AG09309 (cell line): ENCODE measurements at regions not wholly inside any gene's neighbourhood (a gene's known extent, or its start where the extent isn't known, plus 50 kb on each side); places are given as distances from the start of the nearest gene placed in this dataset.
A peak's percentile ranks its signal among the peaks of the same experiment; 100 is the strongest.

Experiments used
- DNase-seq: peaks from one replicate; pipeline ENCODE4 v3.0.0-alpha.2; 2010; ENCODE audit warnings: low read depth
- H3K4me3 ChIP-seq: 2 replicates; pipeline ENCODE4 v1.5.1; 2011; ENCODE audit warnings: mild to moderate bottlenecking, low read depth, low read length, moderate library complexity; ENCODE audit not compliant: control insufficient read depth
- CTCF ChIP-seq: IDR thresholded peaks from 2 replicates; pipeline ENCODE4 v1.5.1; 2011; ENCODE audit warnings: mild to moderate bottlenecking, low read depth, low read length, inconsistent platforms; ENCODE audit not compliant: insufficient read depth, control insufficient read depth; ENCODE audit errors: missing control alignments

DNA sequence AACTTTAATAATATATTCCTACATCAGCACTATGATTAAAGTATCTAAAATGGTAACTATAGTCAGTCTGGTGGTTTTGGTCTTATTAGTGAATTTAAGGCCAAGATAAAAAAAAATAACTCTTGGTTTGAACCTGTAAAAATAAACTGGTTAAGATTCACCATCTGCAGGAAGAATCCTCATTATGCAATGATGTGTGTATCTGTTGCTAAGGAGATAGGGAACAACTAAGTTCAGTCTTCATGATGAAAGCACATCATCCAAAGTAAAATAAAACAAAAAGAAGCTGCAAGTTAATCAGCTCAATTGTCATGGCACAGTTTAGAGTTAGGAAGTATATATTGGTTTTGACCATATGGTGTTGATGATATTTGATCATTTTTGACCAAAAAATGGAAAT, 466.0 kb downstream of the NYAP2 start:
- H3K4me3 ChIP-seq = no peak overlapping the region
- TF ChIP-seq CTCF = no peak
- peak; percentile 20 for DNase-seq

DNA sequence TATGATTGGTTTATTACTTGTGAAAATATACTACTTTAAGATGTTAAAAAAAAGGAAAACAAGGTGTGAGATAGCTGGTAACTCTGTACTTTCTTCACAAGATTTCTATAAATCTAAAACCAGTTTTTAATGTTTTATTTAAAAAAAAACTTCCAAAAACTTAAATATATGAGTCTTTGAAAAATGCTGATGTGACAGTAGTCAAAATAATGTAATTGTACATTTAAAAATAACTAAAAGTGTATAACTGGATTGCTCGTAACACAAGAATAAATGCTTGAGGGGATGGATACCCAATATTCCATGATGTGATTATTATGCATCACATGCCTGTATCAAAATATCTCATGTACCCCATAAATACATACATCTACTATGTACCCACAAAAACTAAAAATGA, 464.9 kb downstream of the NYAP2 start:
- TF ChIP-seq CTCF = no peak
- DNase-seq = no peak
- H3K4me3 ChIP-seq = no peak overlapping the region

- no peak overlapping the region for H3K4me3 ChIP-seq
- TF ChIP-seq CTCF = no peak
- DNase-seq = no peak
Observed at GRCh38 chr2:225842939-225843338, 443.4 kb downstream of the NYAP2 start.

- no peak for TF ChIP-seq CTCF
- no peak overlapping the region for H3K4me3 ChIP-seq
- DNase-seq = no peak
Observed at GRCh38 chr2:225841314-225841713, 441.8 kb downstream of the NYAP2 start.

DNA sequence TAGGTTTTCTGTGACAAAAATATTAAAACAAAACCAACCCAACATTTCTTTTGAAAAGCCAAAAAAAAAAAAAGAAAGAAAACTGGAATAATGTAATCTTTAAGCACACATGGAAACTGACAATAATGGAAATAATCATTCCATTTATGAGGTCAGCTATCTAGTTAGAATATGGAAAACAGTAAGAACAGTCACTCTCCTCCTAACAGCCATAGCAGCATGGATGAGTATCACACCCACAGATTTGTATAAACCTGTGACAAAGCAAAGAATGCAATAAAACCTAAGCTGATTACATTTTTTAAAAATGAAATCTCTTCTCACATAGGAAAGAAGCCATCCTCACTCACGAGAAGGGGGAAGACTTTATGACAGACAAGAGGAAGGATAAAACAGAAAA, 437.8 kb downstream of the NYAP2 start:
- no peak overlapping the region for H3K4me3 ChIP-seq
- DNase-seq = no peak
- TF ChIP-seq CTCF = no peak

GRCh38 chr2:225824748-225825449, 425.4 kb downstream of the NYAP2 start:
- no peak for DNase-seq
- no peak overlapping the region for H3K4me3 ChIP-seq
- TF ChIP-seq CTCF = no peak
